GM23248 (cell line): ENCODE measurements at regions not wholly inside any gene's neighbourhood (a gene's known extent, or its start where the extent isn't known, plus 50 kb on each side); places are given as distances from the start of the nearest gene placed in this dataset.

Source experiments
- DNase-seq: peaks from one replicate; pipeline ENCODE4 v3.0.0-alpha.2; 2015
- H2AFZ ChIP-seq: fragments of 200-600 bp; sonication (generic); 2 replicates; pipeline ENCODE4 v1.6.1; 2016; ENCODE audit warnings: antibody characterized with exemption
- H3F3A ChIP-seq: fragments of 200-600 bp; sonication (generic); 2 replicates; pipeline ENCODE4 v1.6.1; 2016; ENCODE audit warnings: mild to moderate bottlenecking, antibody characterized with exemption, mixed run types; ENCODE audit not compliant: insufficient read depth
- H3K27ac ChIP-seq: fragments of 200-600 bp; sonication (generic); 2 replicates; pipeline ENCODE4 v1.5.1; 2016; ENCODE audit warnings: mild to moderate bottlenecking
- H3K27me3 ChIP-seq: fragments of 200-600 bp; sonication (generic); replicated peaks from 2 replicates; pipeline ENCODE4 v1.6.1; 2016; ENCODE audit warnings: mild to moderate bottlenecking; ENCODE audit not compliant: insufficient read depth
- H3K36me3 ChIP-seq: fragments of 200-600 bp; sonication (generic); 2 replicates; pipeline ENCODE4 v1.6.1; 2016; ENCODE audit warnings: low read depth, mild to moderate bottlenecking
- H3K4me1 ChIP-seq: fragments of 200-600 bp; sonication (generic); 2 replicates; pipeline ENCODE4 v1.6.1; 2016; ENCODE audit warnings: mild to moderate bottlenecking; ENCODE audit not compliant: insufficient read depth
- H3K4me2 ChIP-seq: fragments of 200-600 bp; sonication (generic); one replicate; pipeline ENCODE4 v1.6.1; 2016; ENCODE audit warnings: mild to moderate bottlenecking; ENCODE audit not compliant: unreplicated experiment
- H3K4me3 ChIP-seq: fragments of 200-600 bp; sonication (generic); 2 replicates; pipeline ENCODE4 v1.5.1; 2016; ENCODE audit warnings: mild to moderate bottlenecking
- H3K79me2 ChIP-seq: fragments of 200-600 bp; sonication (generic); 2 replicates; pipeline ENCODE4 v1.6.1; 2016; ENCODE audit warnings: mild to moderate bottlenecking; ENCODE audit not compliant: insufficient read depth
- H3K9ac ChIP-seq: fragments of 200-600 bp; sonication (generic); 2 replicates; pipeline ENCODE4 v1.6.1; 2016; ENCODE audit warnings: mild to moderate bottlenecking
- H3K9me2 ChIP-seq: fragments of 200-600 bp; sonication (generic); 2 replicates; pipeline ENCODE4 v1.6.1; 2016; ENCODE audit warnings: mixed run types, mild to moderate bottlenecking, moderate library complexity; ENCODE audit not compliant: insufficient read depth
- H3K9me3 ChIP-seq: fragments of 200-600 bp; sonication (generic); one replicate; pipeline ENCODE4 v1.6.1; 2017; ENCODE audit warnings: low read depth
- H4K20me1 ChIP-seq: fragments of 200-600 bp; sonication (generic); 2 replicates; pipeline ENCODE4 v1.6.0; 2016; ENCODE audit not compliant: insufficient read depth
- EZH2 ChIP-seq: fragments of 200-600 bp; sonication (generic); IDR thresholded peaks from 2 replicates; pipeline ENCODE4 v1.6.1; 2018; ENCODE audit warnings: antibody characterized with exemption, mild to moderate bottlenecking; ENCODE audit not compliant: insufficient read depth, poor library complexity, severe bottlenecking
- EZH2phosphoT487 ChIP-seq: fragments of 200-600 bp; sonication (generic); IDR thresholded peaks from 2 replicates; pipeline ENCODE4 v1.6.1; 2018; ENCODE audit warnings: antibody characterized with exemption, moderate library complexity, mild to moderate bottlenecking, low read depth; ENCODE audit not compliant: insufficient read depth
- WGBS, 2 experiments: methylation state at CpG; one replicate each; pipeline ENCODE4 v1.1.6; 2015 to 2017; ENCODE audit warnings: low lambda C conversion rate in 2 of 2, low coverage in 1 of 2; ENCODE audit errors: missing lambda C conversion rate in 2 of 2; 5-methylcytosine and 5-hydroxymethylcytosine counted together
- in situ Hi-C: fragments of 300-500 bp; cut with MboI; formaldehyde crosslinking; loops from 2 replicates; pipeline ENCODE4 v1.15.0; 2020

DNA sequence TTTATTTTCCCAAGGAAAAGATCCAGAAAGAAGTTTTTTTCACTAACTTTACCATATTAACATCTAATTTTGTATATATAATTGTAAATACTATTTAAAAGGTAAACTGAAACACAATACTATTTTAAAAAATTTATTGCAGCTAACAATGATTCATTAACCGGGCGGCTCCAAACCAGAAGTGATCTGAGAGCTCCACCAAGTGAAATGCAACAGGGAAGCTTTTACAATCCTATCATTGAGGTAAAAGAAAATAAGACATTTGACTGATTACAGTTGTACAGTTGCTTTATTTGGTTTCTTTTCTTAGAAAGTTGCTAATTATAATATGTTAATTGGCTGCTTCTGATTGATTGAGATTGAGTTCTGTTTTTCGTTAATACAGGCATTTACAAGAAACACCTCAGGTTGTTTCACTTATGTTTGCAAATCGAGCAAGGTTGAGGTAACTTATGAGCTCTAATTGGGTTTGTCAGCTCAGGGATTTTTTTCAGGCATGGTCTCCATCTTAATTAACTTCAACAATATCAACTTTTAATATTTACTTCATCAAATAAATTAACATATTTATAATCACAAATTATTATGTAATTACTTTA is 220.2 kb upstream of the UGT8 start:
- no peak overlapping the region for H2AFZ ChIP-seq
- in situ Hi-C loops, result loop anchor here (10.0 to 25.0 kb wide), 4 partner anchors 424 to 1266 kb away; partner anchors contain the start of gene CAMK2D
- peak; percentile 78 for DNase-seq

GRCh38 chr4:114383067-114383466 is 215.5 kb upstream of the UGT8 start:
- peak overlapping the region; percentile 57 for H3K4me2 ChIP-seq
- no peaks in the 10 kb centered on the region for H3K36me3 ChIP-seq
- H4K20me1 ChIP-seq, result no peaks in the 10 kb centered on the region
- WGBS, 2 experiments, result 75 to 77% methylated on average over 4 of the region's 4 CpGs
- peaks cover 23% of the 10 kb centered on the region for H3K4me1 ChIP-seq
- in situ Hi-C loops, result loop anchor here (10.0 to 25.0 kb wide), 3 partner anchors 846 to 1271 kb away; no protein-coding TSS in a partner anchor
- H3K79me2 ChIP-seq, result no peaks in the 10 kb centered on the region
- no peak overlapping the region for H3K4me3 ChIP-seq
- no peaks in the 10 kb centered on the region for H3K9me2 ChIP-seq
- peaks cover 5% of the 10 kb centered on the region; the same call in 1 of the 2 replicates for H3K27me3 ChIP-seq
- H3F3A ChIP-seq, result peaks cover 27% of the 10 kb centered on the region
- H2AFZ ChIP-seq, result no peak overlapping the region
- no peaks in the 10 kb centered on the region for H3K9me3 ChIP-seq
- TF ChIP-seq EZH2, result no peak
- no peak for TF ChIP-seq EZH2phosphoT487
- H3K9ac ChIP-seq, result no peak overlapping the region
- no peak overlapping the region; the same call in 1 of the 2 replicates for H3K27ac ChIP-seq
- DNase-seq, result peak; percentile 31

More for the DNA sequence above, 220.2 kb upstream of the UGT8 start:
- H3F3A ChIP-seq, result peaks cover 17% of the 10 kb centered on the region
- no peaks in the 10 kb centered on the region for H3K9me2 ChIP-seq
- no peaks in the 10 kb centered on the region for H3K9me3 ChIP-seq
- H3K27ac ChIP-seq, result no peak overlapping the region
- no peaks in the 10 kb centered on the region for H3K27me3 ChIP-seq
- no peak overlapping the region for H3K4me3 ChIP-seq
- no peak overlapping the region for H3K9ac ChIP-seq
- H3K4me1 ChIP-seq, result peaks cover 15% of the 10 kb centered on the region
- TF ChIP-seq EZH2 (no peak), EZH2phosphoT487 (no peak)
- WGBS, 2 experiments, result 46 to 48% methylated on average over 4 of the region's 4 CpGs
- H3K4me2 ChIP-seq, result no peak overlapping the region
- H3K79me2 ChIP-seq, result no peaks in the 10 kb centered on the region
- no peaks in the 10 kb centered on the region for H4K20me1 ChIP-seq
- no peaks in the 10 kb centered on the region for H3K36me3 ChIP-seq

GRCh38 chr4:114383721-114384120 is 214.9 kb upstream of the UGT8 start:
- Histone ChIP-seq H3K9ac (peak overlapping the region; percentile 31; the same call in 1 of the 2 replicates), H3K9me3 (no peaks in the 10 kb centered on the region), H3K27me3 (peaks cover 11% of the 10 kb centered on the region), H3K4me3 (no peak overlapping the region), H3F3A (peaks cover 27% of the 10 kb centered on the region), H3K36me3 (no peaks in the 10 kb centered on the region), H3K4me1 (peaks cover 22% of the 10 kb centered on the region), H4K20me1 (no peaks in the 10 kb centered on the region), H3K9me2 (no peaks in the 10 kb centered on the region), H3K4me2 (peak overlapping the region; percentile 57), H2AFZ (peak overlapping the region; percentile 18; the same call in 1 of the 2 replicates), H3K79me2 (no peaks in the 10 kb centered on the region), H3K27ac (peak overlapping the region; percentile 56)
- WGBS, 2 experiments, result 0 to 31% methylated on average over 1 of the region's 1 CpG
- in situ Hi-C loops, result loop anchor here (10.0 to 25.0 kb wide), 3 partner anchors 846 to 1271 kb away; no protein-coding TSS in a partner anchor
- no peak for TF ChIP-seq EZH2phosphoT487
- no peak for TF ChIP-seq EZH2
- DNase-seq, result peak; percentile 92

DNA sequence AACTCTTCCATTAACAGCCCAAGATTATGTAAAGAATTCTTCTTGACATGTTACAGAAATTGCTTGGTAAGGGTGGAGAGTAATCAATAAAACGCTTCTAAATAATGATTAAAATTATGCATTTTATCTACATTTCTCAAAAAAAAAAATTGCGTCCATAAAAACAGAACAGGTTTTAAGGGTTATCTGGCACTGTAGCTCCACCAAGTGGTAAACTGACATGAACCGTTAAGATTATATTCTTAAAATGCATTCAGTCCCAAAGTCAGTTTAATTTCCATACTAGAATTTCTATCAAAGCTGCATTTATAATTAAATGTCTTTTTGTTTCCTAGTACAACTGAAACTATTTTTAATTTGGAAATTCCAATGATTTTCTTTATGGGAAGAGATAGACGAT is 214.0 kb upstream of the UGT8 start:
- H3K9ac ChIP-seq, result 0 out of 2 replicates have a peak overlapping the region, but pooled peaks have one; percentile 31
- H3K4me1 ChIP-seq, result peaks cover 22% of the 10 kb centered on the region
- H3F3A ChIP-seq, result peaks cover 27% of the 10 kb centered on the region
- H3K4me3 ChIP-seq, result no peak overlapping the region
- H3K4me2 ChIP-seq, result no peak overlapping the region
- no peaks in the 10 kb centered on the region for H4K20me1 ChIP-seq
- 3 to 4% methylated on average over 4 of the region's 4 CpGs for WGBS, 2 experiments
- in situ Hi-C loops, result loop anchor here (10.0 to 25.0 kb wide), 3 partner anchors 847 to 1272 kb away; no protein-coding TSS in a partner anchor
- TF ChIP-seq EZH2 (no peak), EZH2phosphoT487 (no peak)
- no peaks in the 10 kb centered on the region for H3K9me2 ChIP-seq
- peak; percentile 76 for DNase-seq
- no peak overlapping the region for H3K27ac ChIP-seq
- no peak overlapping the region for H2AFZ ChIP-seq
- H3K9me3 ChIP-seq, result no peaks in the 10 kb centered on the region
- H3K79me2 ChIP-seq, result no peaks in the 10 kb centered on the region
- no peaks in the 10 kb centered on the region for H3K36me3 ChIP-seq
- peaks cover 18% of the 10 kb centered on the region for H3K27me3 ChIP-seq
